Ishikawa (cell line): ENCODE measurements at regions not wholly inside any gene's neighbourhood (a gene's known extent, or its start where the extent isn't known, plus 50 kb on each side); places are given as distances from the start of the nearest gene placed in this dataset.

Experiments
- CEBPB ChIP-seq: IDR thresholded peaks from 2 replicates; pipeline ENCODE4 v1.6.1; 2012
- CREB1 ChIP-seq: IDR thresholded peaks from 2 replicates; pipeline ENCODE4 v1.6.1; 2012; ENCODE audit warnings: low read depth
- EGR1 ChIP-seq: IDR thresholded peaks from 2 replicates; pipeline ENCODE4 v1.6.1; 2012
- EP300 ChIP-seq: IDR thresholded peaks from 2 replicates; pipeline ENCODE4 v1.6.1; 2012; ENCODE audit warnings: borderline replicate concordance
- FOXM1 ChIP-seq: IDR thresholded peaks from 2 replicates; pipeline ENCODE4 v1.6.1; 2012; ENCODE audit warnings: low read depth, borderline replicate concordance
- MAX ChIP-seq: IDR thresholded peaks from 2 replicates; pipeline ENCODE4 v1.6.1; 2012
- NFIC ChIP-seq: IDR thresholded peaks from 2 replicates; pipeline ENCODE4 v1.6.1; 2012
- RAD21 ChIP-seq: IDR thresholded peaks from 2 replicates; pipeline ENCODE4 v1.6.1; 2012; ENCODE audit warnings: low read depth
- REST ChIP-seq: IDR thresholded peaks from 2 replicates; pipeline ENCODE4 v1.6.1; 2012; ENCODE audit warnings: low read depth, mild to moderate bottlenecking
- TAF1 ChIP-seq: IDR thresholded peaks from 2 replicates; pipeline ENCODE4 v1.6.1; 2012; ENCODE audit warnings: low read depth, mild to moderate bottlenecking
- TCF12 ChIP-seq: IDR thresholded peaks from 2 replicates; pipeline ENCODE4 v1.6.1; 2012; ENCODE audit warnings: low read depth
- TEAD4 ChIP-seq: IDR thresholded peaks from 2 replicates; pipeline ENCODE4 v1.6.1; 2012
- USF1 ChIP-seq: IDR thresholded peaks from 2 replicates; pipeline ENCODE4 v1.6.1; 2012
- YY1 ChIP-seq: IDR thresholded peaks from 2 replicates; pipeline ENCODE4 v1.6.1; 2012; ENCODE audit warnings: low read depth
- ZBTB7A ChIP-seq: IDR thresholded peaks from 2 replicates; pipeline ENCODE4 v1.6.1; 2012; ENCODE audit warnings: low read depth

- no peak for TF ChIP-seq ZBTB7A
- no peak for TF ChIP-seq FOXM1
- peak; percentile 45; the same call in 1 of the 2 replicates for TF ChIP-seq USF1
- TF ChIP-seq TAF1, result no peak
- TF ChIP-seq YY1, result no peak
- TF ChIP-seq NFIC, result no peak
- TF ChIP-seq REST, result no peak
- TF ChIP-seq TEAD4, result no peak
These were observed 62.6 kb downstream of the SMUG1 start for GRCh38 chr12:54126029-54126695.

GRCh38 chr12:54126696-54127537, 61.9 kb downstream of the SMUG1 start:
- TF ChIP-seq NFIC (no peak), FOXM1 (no peak)

- TF ChIP-seq CEBPB (no peak), EGR1 (no peak), YY1 (no peak), TAF1 (no peak), TEAD4 (no peak), TCF12 (no peak), FOXM1 (no peak), RAD21 (no peak), USF1 (no peak), REST (no peak), MAX (no peak)
These were observed 61.1 kb downstream of the SMUG1 start for GRCh38 chr12:54127538-54128259.

- TF ChIP-seq ZBTB7A, result no peak
These were observed 60.4 kb downstream of the SMUG1 start for GRCh38 chr12:54128416-54128815.

- TF ChIP-seq YY1 (no peak), RAD21 (no peak), EGR1 (no peak), MAX (no peak), NFIC (no peak), CEBPB (no peak), USF1 (no peak), FOXM1 (no peak), CREB1 (no peak), TEAD4 (no peak), EP300 (no peak), TAF1 (no peak), ZBTB7A (no peak), TCF12 (no peak), REST (no peak)
These were observed 59.5 kb downstream of the SMUG1 start for GRCh38 chr12:54129028-54129903.
